GM12892 (cell line): ENCODE measurements at regions not wholly inside any gene's neighbourhood (a gene's known extent, or its start where the extent isn't known, plus 50 kb on each side); places are given as distances from the start of the nearest gene placed in this dataset.

Experiments used
- POLR2A ChIP-seq: IDR thresholded peaks from 2 replicates; pipeline ENCODE4 v1.6.1; 2011; ENCODE audit warnings: low read depth, low read length, control low read depth
- POLR2AphosphoS5 ChIP-seq: IDR thresholded peaks from 2 replicates; pipeline ENCODE4 v1.6.1; 2011; ENCODE audit warnings: low read depth, low read length, control low read depth

- TF ChIP-seq POLR2AphosphoS5 (no peak), POLR2A (no peak)
These were observed 51.7 kb upstream of the NANOS1 start for GRCh38 chr10:118977835-118978234.
